Keratinocyte (primary cell): ENCODE measurements at regions not wholly inside any gene's neighbourhood (a gene's known extent, or its start where the extent isn't known, plus 50 kb on each side); places are given as distances from the start of the nearest gene placed in this dataset.

Source experiments
- DNase-seq: peaks from one replicate; pipeline ENCODE4 v3.0.0-alpha.2; 2011; ENCODE audit warnings: low read depth, missing footprints, low spot score
- FAIRE-seq: peaks from 2 replicates; lab custom pipeline; 2011; peaks lifted over from hg19 to GRCh38; lab: Jason Lieb, UNC
- H2AFZ ChIP-seq: 2 replicates; pipeline ENCODE4 v1.6.0; 2012; ENCODE audit warnings: low read length, control low read depth, inconsistent platforms; ENCODE audit not compliant: control insufficient read depth
- H3K27ac ChIP-seq: 2 replicates; pipeline ENCODE4 v1.5.1; 2011; ENCODE audit warnings: low read length; ENCODE audit not compliant: control insufficient read depth, insufficient read depth
- H3K27me3 ChIP-seq: 3 replicates; pipeline ENCODE4 v1.6.0; 2011; ENCODE audit warnings: low read length; ENCODE audit not compliant: control insufficient read depth, insufficient read depth; ENCODE audit errors: extremely low read depth
- H3K36me3 ChIP-seq, 2 experiments: 2 replicates in 1 of 2; 3 replicates in 1 of 2; pipeline ENCODE4 v1.5.1; 2011; ENCODE audit warnings: low read length in 2 of 2, mild to moderate bottlenecking in 1 of 2; ENCODE audit not compliant: control insufficient read depth in 2 of 2, insufficient read depth in 2 of 2; ENCODE audit errors: extremely low read depth in 1 of 2
- H3K4me1 ChIP-seq: 3 replicates; pipeline ENCODE4 v1.5.1; 2011; ENCODE audit warnings: low read length; ENCODE audit not compliant: control insufficient read depth, insufficient read depth; ENCODE audit errors: extremely low read depth
- H3K4me2 ChIP-seq: 3 replicates; pipeline ENCODE4 v1.6.0; 2011; ENCODE audit warnings: low read depth, low read length; ENCODE audit not compliant: control insufficient read depth, insufficient read depth; ENCODE audit errors: extremely low read depth
- H3K4me3 ChIP-seq, 3 experiments: fragments of 200-600 bp in 1 of 3; sonication (generic) in 1 of 3; 2 replicates in 2 of 3; 3 replicates in 1 of 3; pipeline ENCODE4 v1.5.1; 2011 to 2016; ENCODE audit warnings: low read length in 3 of 3, mild to moderate bottlenecking in 3 of 3, control low read depth in 2 of 3, inconsistent platforms in 1 of 3, low read depth in 1 of 3, mixed read lengths in 1 of 3, mixed run types in 1 of 3, moderate library complexity in 1 of 3; ENCODE audit not compliant: control insufficient read depth in 2 of 3, insufficient read depth in 2 of 3; ENCODE audit errors: extremely low read depth in 1 of 3
- H3K79me2 ChIP-seq: 2 replicates; pipeline ENCODE4 v1.6.0; 2012; ENCODE audit warnings: low read length; ENCODE audit not compliant: control insufficient read depth, insufficient read depth
- H3K9ac ChIP-seq: 3 replicates; pipeline ENCODE4 v1.6.0; 2011; ENCODE audit warnings: low read length; ENCODE audit not compliant: control insufficient read depth, insufficient read depth; ENCODE audit errors: extremely low read depth
- H3K9me1 ChIP-seq: 3 replicates; pipeline ENCODE4 v1.6.0; 2011; ENCODE audit warnings: low read length; ENCODE audit not compliant: control insufficient read depth, insufficient read depth; ENCODE audit errors: extremely low read depth
- H3K9me3 ChIP-seq: 2 replicates; pipeline ENCODE4 v1.5.1; 2012; ENCODE audit warnings: low read depth, low read length; ENCODE audit not compliant: control insufficient read depth
- H4K20me1 ChIP-seq: 3 replicates; pipeline ENCODE4 v1.6.0; 2011; ENCODE audit warnings: low read length; ENCODE audit not compliant: control insufficient read depth, insufficient read depth; ENCODE audit errors: extremely low read depth
- EZH2 ChIP-seq: IDR thresholded peaks from one replicate; pipeline ENCODE4 v1.6.1; 2012; ENCODE audit warnings: inconsistent platforms, mild to moderate bottlenecking, low read length, moderate library complexity
- dilution Hi-C: fragments of 300-500 bp; cut with MboI; formaldehyde crosslinking; loops from one replicate; pipeline ENCODE4 v1.7.0; 2020; ENCODE audit warnings: low sequenced_read_pairs; ENCODE audit not compliant: extremely low pct_ligation_motif_present
- TF ChIP-seq, protein P1 (sequence below), 3 experiments: IDR thresholded peaks in 1 of 3; conservative IDR thresholded peaks in 1 of 3; optimal IDR thresholded peaks in 1 of 3; 2 replicates in 2 of 3; 3 replicates in 1 of 3; pipeline versions ENCODE3 to v1.5.1; 2011; ENCODE audit warnings: low read length in 3 of 3, mild to moderate bottlenecking in 3 of 3, moderate library complexity in 2 of 3, control low read depth in 1 of 3, inconsistent platforms in 1 of 3; ENCODE audit not compliant: insufficient read depth in 2 of 3; ENCODE audit errors: extremely low read depth in 1 of 3

DNA sequence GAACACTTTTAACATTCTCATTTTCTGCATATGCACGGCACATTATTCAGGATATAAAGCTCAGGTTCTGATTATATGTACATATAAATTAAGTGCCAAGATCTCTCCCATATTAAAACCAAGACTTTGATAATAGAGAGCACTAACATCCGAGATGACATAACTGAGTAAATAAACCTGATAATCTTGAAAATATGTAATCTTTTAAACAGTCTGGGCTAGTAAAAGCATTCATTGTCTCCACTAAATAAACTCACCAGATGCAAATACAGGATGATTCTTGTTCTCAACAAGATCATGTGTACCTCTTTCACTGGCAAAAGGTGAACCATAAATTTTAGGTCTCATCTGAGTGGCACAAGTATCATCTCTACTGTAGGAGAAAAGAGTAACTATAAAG, 942.2 kb downstream of the TRAM1L1 start:
- no peak for FAIRE-seq

DNA sequence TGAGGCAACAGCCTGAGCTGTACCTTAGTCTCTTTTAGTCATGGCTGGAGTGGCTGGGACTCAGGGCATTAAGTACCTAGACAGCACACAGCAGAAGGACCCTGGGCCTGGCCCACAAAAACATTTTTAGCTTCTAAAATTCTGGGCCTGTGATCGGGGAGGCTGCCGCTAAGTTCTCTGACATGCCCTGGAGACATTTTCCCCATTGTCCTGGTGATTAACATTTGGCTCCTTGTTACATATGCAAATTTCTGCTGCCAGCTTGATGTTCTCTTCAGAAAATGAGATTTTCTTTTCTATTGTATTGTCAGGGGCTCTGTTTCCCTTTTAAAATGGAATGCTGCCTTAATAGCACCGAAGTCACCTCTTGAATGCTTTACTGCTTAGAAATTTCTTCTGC, 952.4 kb downstream of the TRAM1L1 start:
- DNase-seq (no peak), FAIRE-seq (no peak)
- TF ChIP-seq, protein P1, sequence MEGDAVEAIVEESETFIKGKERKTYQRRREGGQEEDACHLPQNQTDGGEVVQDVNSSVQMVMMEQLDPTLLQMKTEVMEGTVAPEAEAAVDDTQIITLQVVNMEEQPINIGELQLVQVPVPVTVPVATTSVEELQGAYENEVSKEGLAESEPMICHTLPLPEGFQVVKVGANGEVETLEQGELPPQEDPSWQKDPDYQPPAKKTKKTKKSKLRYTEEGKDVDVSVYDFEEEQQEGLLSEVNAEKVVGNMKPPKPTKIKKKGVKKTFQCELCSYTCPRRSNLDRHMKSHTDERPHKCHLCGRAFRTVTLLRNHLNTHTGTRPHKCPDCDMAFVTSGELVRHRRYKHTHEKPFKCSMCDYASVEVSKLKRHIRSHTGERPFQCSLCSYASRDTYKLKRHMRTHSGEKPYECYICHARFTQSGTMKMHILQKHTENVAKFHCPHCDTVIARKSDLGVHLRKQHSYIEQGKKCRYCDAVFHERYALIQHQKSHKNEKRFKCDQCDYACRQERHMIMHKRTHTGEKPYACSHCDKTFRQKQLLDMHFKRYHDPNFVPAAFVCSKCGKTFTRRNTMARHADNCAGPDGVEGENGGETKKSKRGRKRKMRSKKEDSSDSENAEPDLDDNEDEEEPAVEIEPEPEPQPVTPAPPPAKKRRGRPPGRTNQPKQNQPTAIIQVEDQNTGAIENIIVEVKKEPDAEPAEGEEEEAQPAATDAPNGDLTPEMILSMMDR (optimal IDR thresholded peaks at IDR 0.05 in 1 of 3, IDR thresholded peaks at IDR 0.05 in 1 of 3, conservative IDR thresholded peaks at IDR 0.05 in 1 of 3; ENCODE audit: extremely low read depth in 1 of 3, insufficient read depth in 2 of 3, low read length in 3 of 3), result no peak
- no peak for TF ChIP-seq EZH2
- H3K9me1 ChIP-seq, result no peaks in the 10 kb centered on the region
- H3K79me2 ChIP-seq, result no peaks in the 10 kb centered on the region
- dilution Hi-C loops, result no loop called here
- no peak overlapping the region for H3K27ac ChIP-seq
- no peaks in the 10 kb centered on the region for H3K27me3 ChIP-seq
- no peaks in the 10 kb centered on the region for H3K4me1 ChIP-seq
- no peak overlapping the region for H2AFZ ChIP-seq
- no peaks in the 10 kb centered on the region for H3K9me3 ChIP-seq
- H3K4me3 ChIP-seq, result no peak overlapping the region
- H4K20me1 ChIP-seq, result no peaks in the 10 kb centered on the region
- H3K4me2 ChIP-seq, result no peak overlapping the region
- no peaks in the 10 kb centered on the region for H3K36me3 ChIP-seq
- H3K9ac ChIP-seq, result no peak overlapping the region

More for the DNA sequence above, 942.2 kb downstream of the TRAM1L1 start:
- Histone ChIP-seq H2AFZ (no peak overlapping the region), H3K27me3 (no peaks in the 10 kb centered on the region), H3K9ac (no peak overlapping the region), H3K4me3 (no peak overlapping the region), H3K36me3 (no peaks in the 10 kb centered on the region), H3K27ac (no peak overlapping the region), H3K4me2 (no peak overlapping the region), H3K9me1 (no peaks in the 10 kb centered on the region), H3K9me3 (no peaks in the 10 kb centered on the region), H3K79me2 (no peaks in the 10 kb centered on the region), H3K4me1 (no peaks in the 10 kb centered on the region), H4K20me1 (no peaks in the 10 kb centered on the region)
- dilution Hi-C loops, result no loop called here
- DNase-seq, result no peak
- TF ChIP-seq EZH2, result no peak
- TF ChIP-seq, protein P1 (optimal IDR thresholded peaks at IDR 0.05 in 1 of 3, IDR thresholded peaks at IDR 0.05 in 1 of 3, conservative IDR thresholded peaks at IDR 0.05 in 1 of 3; ENCODE audit: extremely low read depth in 1 of 3, insufficient read depth in 2 of 3, low read length in 3 of 3), result no peak
